ENCODE measurements at regions not wholly inside any gene's neighbourhood (a gene's known extent, or its start where the extent isn't known, plus 50 kb on each side); places are given as distances from the start of the nearest gene placed in this dataset.

GRCh38 chr1:71236503-71236902 lies 155.7 kb upstream of the ZRANB2 start:
- H3K79me2 ChIP-seq (ENCODE audit: insufficient read depth), result no peaks in the 10 kb centered on the region
- no peaks in the 10 kb centered on the region for H3K36me3 ChIP-seq (replicated peaks in 1 of 2; ENCODE audit: control insufficient read depth in 1 of 2, insufficient read depth in 2 of 2, low read length in 1 of 2)
- no peak for DNase-seq
- 48% methylated on average over 2 of the region's 2 CpGs for WGBS (ENCODE audit: low lambda C conversion rate)
- no peak overlapping the region for H3K27ac ChIP-seq (ENCODE audit: low read depth in 2 of 2, low read length in 1 of 2)
- H3K9ac ChIP-seq, result no peak overlapping the region
- no peaks in the 10 kb centered on the region for H3F3A ChIP-seq (replicated peaks; ENCODE audit: insufficient read depth)
- no peaks in the 10 kb centered on the region for H3K9me3 ChIP-seq
- POLR2A ChIA-PET, result no interaction called here
- no peaks in the 10 kb centered on the region for H3K27me3 ChIP-seq (ENCODE audit: insufficient read depth)
- CTCF ChIA-PET, result no interaction called here
- H3K4me3 ChIP-seq (ENCODE audit: low read depth in 2 of 2, low read length in 1 of 2), result no peak overlapping the region
- H4K20me1 ChIP-seq (ENCODE audit: insufficient read depth), result no peaks in the 10 kb centered on the region
- H3K9me2 ChIP-seq, result no peaks in the 10 kb centered on the region
- TF ChIP-seq GATA2 (CRISPR knock-in tag; IDR thresholded peaks at IDR 0.05) (no peak), USF1 (IDR thresholded peaks at IDR 0.05; ENCODE audit: borderline replicate concordance, low read depth) (no peak), GABPA (IDR thresholded peaks at IDR 0.05; ENCODE audit: low read depth) (no peak), CHD2 (IDR thresholded peaks at IDR 0.05; ENCODE audit: low read length, partially characterized antibody) (no peak), MEF2A (IDR thresholded peaks at IDR 0.05; ENCODE audit: borderline replicate concordance, low read depth) (no peak), ELF1 (IDR thresholded peaks at IDR 0.05) (no peak), TEAD4 (IDR thresholded peaks at IDR 0.05; ENCODE audit: borderline replicate concordance, insufficient read depth) (no peak), FOSL2 (IDR thresholded peaks at IDR 0.05; ENCODE audit: borderline replicate concordance, low read depth) (no peak), EZH2phosphoT487 (IDR thresholded peaks at IDR 0.05; ENCODE audit: borderline replicate concordance, low read depth) (no peak), TAF1 (IDR thresholded peaks at IDR 0.05; ENCODE audit: borderline replicate concordance, low read depth, low read length) (no peak), JUND (IDR thresholded peaks at IDR 0.05) (no peak), IRF3 (IDR thresholded peaks at IDR 0.05; ENCODE audit: low read depth, low read length) (no peak), FOXM1 (IDR thresholded peaks at IDR 0.05; ENCODE audit: low read depth) (no peak), RAD21 (IDR thresholded peaks at IDR 0.05; ENCODE audit: low read length) (no peak), MXI1 (IDR thresholded peaks at IDR 0.05; ENCODE audit: low read depth, low read length) (no peak), ZBTB33 (IDR thresholded peaks at IDR 0.05; ENCODE audit: borderline replicate concordance, low read depth) (no peak)
- H3K4me2 ChIP-seq, result no peak overlapping the region
- H2AFZ ChIP-seq (ENCODE audit: low read depth), result no peak overlapping the region
- no peaks in the 10 kb centered on the region for H3K4me1 ChIP-seq (ENCODE audit: control insufficient read depth in 1 of 2, insufficient read depth in 2 of 2, low read depth in 1 of 2, low read length in 1 of 2)

- CTCF ChIA-PET, result interaction anchor here (0.9 to 1.0 kb wide), 2 partner anchors 9 to 15 kb away, joined by 3 read pairs; no protein-coding TSS in a partner anchor
- no peak for DNase-seq
Measured at GRCh38 chr1:71233645-71234044, 152.8 kb upstream of the ZRANB2 start.

More at GRCh38 chr1:71233645-71234044, 152.8 kb upstream of the ZRANB2 start:
- Histone ChIP-seq H3K27ac (ENCODE audit: low read depth in 2 of 2, low read length in 1 of 2) (no peak overlapping the region), H3K9ac (no peak overlapping the region), H3K36me3 (replicated peaks in 1 of 2; ENCODE audit: control insufficient read depth in 1 of 2, insufficient read depth in 2 of 2, low read length in 1 of 2) (no peaks in the 10 kb centered on the region), H4K20me1 (ENCODE audit: insufficient read depth) (no peaks in the 10 kb centered on the region), H3K79me2 (ENCODE audit: insufficient read depth) (no peaks in the 10 kb centered on the region), H3F3A (replicated peaks; ENCODE audit: insufficient read depth) (no peaks in the 10 kb centered on the region), H3K9me2 (no peaks in the 10 kb centered on the region), H2AFZ (ENCODE audit: low read depth) (no peak overlapping the region), H3K4me3 (ENCODE audit: low read depth in 2 of 2, low read length in 1 of 2) (no peak overlapping the region), H3K4me2 (no peak overlapping the region), H3K4me1 (ENCODE audit: control insufficient read depth in 1 of 2, insufficient read depth in 2 of 2, low read depth in 1 of 2, low read length in 1 of 2) (no peaks in the 10 kb centered on the region), H3K9me3 (no peaks in the 10 kb centered on the region), H3K27me3 (ENCODE audit: insufficient read depth) (no peaks in the 10 kb centered on the region)
- TF ChIP-seq RCOR1 (IDR thresholded peaks at IDR 0.05; ENCODE audit: low read length) (no peak), POLR2AphosphoS5 (IDR thresholded peaks at IDR 0.05; ENCODE audit: low read depth, low read length) (no peak), RXRA (IDR thresholded peaks at IDR 0.05; ENCODE audit: borderline replicate concordance, low read depth) (no peak), USF1 (IDR thresholded peaks at IDR 0.05; ENCODE audit: borderline replicate concordance, low read depth) (no peak), SMC3 (IDR thresholded peaks at IDR 0.05; ENCODE audit: low read depth, low read length) (no peak), EP300 (IDR thresholded peaks at IDR 0.05; ENCODE audit: borderline replicate concordance in 1 of 2, low read depth in 1 of 2, low read length in 1 of 2) (no peak), MXI1 (IDR thresholded peaks at IDR 0.05; ENCODE audit: low read depth, low read length) (no peak)
- 93% methylated on average over 1 of the region's 1 CpG for WGBS (ENCODE audit: low lambda C conversion rate)
- POLR2A ChIA-PET, result no interaction called here
